H9 (cell line): ENCODE measurements at regions not wholly inside any gene's neighbourhood (a gene's known extent, or its start where the extent isn't known, plus 50 kb on each side); places are given as distances from the start of the nearest gene placed in this dataset.

Experiments
- DNase-seq: peaks from one replicate; pipeline ENCODE4 v3.0.0-alpha.2; 2017
- H2AFZ ChIP-seq: one replicate; pipeline ENCODE4 v1.6.1; 2013; ENCODE audit warnings: mild to moderate bottlenecking, low read length, control low read depth, moderate library complexity
- H2AK5ac ChIP-seq: 2 replicates; pipeline ENCODE4 v1.6.1; 2013; ENCODE audit warnings: low read length, control low read depth, mixed read lengths; ENCODE audit not compliant: insufficient read length
- H2BK120ac ChIP-seq: one replicate; pipeline ENCODE4 v1.6.1; 2013; ENCODE audit warnings: low read depth, mild to moderate bottlenecking, low read length, control low read depth, inconsistent platforms; ENCODE audit not compliant: poor library complexity, severe bottlenecking
- H2BK12ac ChIP-seq: 2 replicates; pipeline ENCODE4 v1.6.1; 2013; ENCODE audit warnings: low read length, control low read depth, mixed read lengths, low read depth; ENCODE audit not compliant: insufficient read length
- H2BK15ac ChIP-seq: 2 replicates; pipeline ENCODE4 v1.6.1; 2013; ENCODE audit warnings: low read depth, low read length, control low read depth
- H2BK20ac ChIP-seq: one replicate; pipeline ENCODE4 v1.6.1; 2013; ENCODE audit warnings: low read depth, mild to moderate bottlenecking, low read length, control low read depth, inconsistent platforms; ENCODE audit not compliant: poor library complexity, severe bottlenecking
- H2BK5ac ChIP-seq: 2 replicates; pipeline ENCODE4 v1.6.1; 2013; ENCODE audit warnings: low read length, control low read depth, mixed read lengths; ENCODE audit not compliant: insufficient read length
- H3K14ac ChIP-seq: 2 replicates; pipeline ENCODE4 v1.6.1; 2013; ENCODE audit warnings: low read length, control low read depth; ENCODE audit not compliant: insufficient read depth
- H3K18ac ChIP-seq: 2 replicates; pipeline ENCODE4 v1.6.1; 2013; ENCODE audit warnings: low read depth, mild to moderate bottlenecking, mixed read lengths, low read length, control low read depth; ENCODE audit not compliant: insufficient read length
- H3K23ac ChIP-seq: 2 replicates; pipeline ENCODE4 v1.6.1; 2013; ENCODE audit warnings: low read length, control low read depth, mixed read lengths, low read depth; ENCODE audit not compliant: insufficient read length
- H3K23me2 ChIP-seq: 2 replicates; pipeline ENCODE4 v1.6.1; 2013; ENCODE audit warnings: low read depth, mild to moderate bottlenecking, mixed read lengths, low read length, control low read depth; ENCODE audit not compliant: insufficient read length, poor library complexity, severe bottlenecking
- H3K27ac ChIP-seq: 2 replicates; pipeline ENCODE4 v1.5.1; 2013; ENCODE audit warnings: low read length, control low read depth, mixed read lengths, low read depth; ENCODE audit not compliant: insufficient read length
- H3K27me3 ChIP-seq: 2 replicates; pipeline ENCODE4 v1.6.1; 2013; ENCODE audit warnings: low read length, control low read depth, inconsistent platforms; ENCODE audit not compliant: insufficient read depth
- H3K4ac ChIP-seq: 2 replicates; pipeline ENCODE4 v1.6.1; 2013; ENCODE audit warnings: low read depth, mild to moderate bottlenecking, control low read depth, inconsistent platforms, low read length, moderate library complexity
- H3K4me1 ChIP-seq: 2 replicates; pipeline ENCODE4 v1.6.1; 2013; ENCODE audit warnings: low read length, control low read depth, inconsistent platforms; ENCODE audit not compliant: insufficient read depth
- H3K4me2 ChIP-seq: 2 replicates; pipeline ENCODE4 v1.6.1; 2013; ENCODE audit warnings: low read length, control low read depth, mixed read lengths; ENCODE audit not compliant: insufficient read length, insufficient read depth
- H3K56ac ChIP-seq: 2 replicates; pipeline ENCODE4 v1.6.1; 2013; ENCODE audit warnings: low read depth, mild to moderate bottlenecking, mixed read lengths, low read length, control low read depth; ENCODE audit not compliant: insufficient read length
- H3K79me1 ChIP-seq: 2 replicates; pipeline ENCODE4 v1.6.1; 2013; ENCODE audit warnings: low read depth, mild to moderate bottlenecking, moderate library complexity, low read length, control low read depth, inconsistent platforms; ENCODE audit not compliant: insufficient read depth, poor library complexity, severe bottlenecking
- H3K79me2 ChIP-seq: 2 replicates; pipeline ENCODE4 v1.6.1; 2013; ENCODE audit warnings: low read length, control low read depth, inconsistent platforms; ENCODE audit not compliant: insufficient read depth
- H3K9ac ChIP-seq: 2 replicates; pipeline ENCODE4 v1.6.1; 2013; ENCODE audit warnings: low read length, control low read depth, mixed read lengths; ENCODE audit not compliant: insufficient read length; ENCODE audit errors: extremely low read depth
- H3K9me3 ChIP-seq: one replicate; pipeline ENCODE4 v1.6.1; 2013; ENCODE audit warnings: low read depth, low read length, inconsistent platforms; ENCODE audit not compliant: control insufficient read depth
- H3T11ph ChIP-seq: one replicate; pipeline ENCODE4 v1.6.1; 2013; ENCODE audit warnings: mild to moderate bottlenecking, low read length, control low read depth, inconsistent platforms
- H4K20me1 ChIP-seq: one replicate; pipeline ENCODE4 v1.6.1; 2013; ENCODE audit not compliant: control insufficient read depth, insufficient read length, insufficient read depth
- H4K5ac ChIP-seq: 2 replicates; pipeline ENCODE4 v1.6.1; 2013; ENCODE audit warnings: low read depth, mild to moderate bottlenecking, mixed read lengths, low read length, control low read depth; ENCODE audit not compliant: insufficient read length
- H4K8ac ChIP-seq: replicated peaks from 2 replicates; pipeline ENCODE4 v1.6.1; 2013; ENCODE audit warnings: low read length, control low read depth, mixed read lengths, low read depth; ENCODE audit not compliant: insufficient read length
- H4K91ac ChIP-seq: 2 replicates; pipeline ENCODE4 v1.6.1; 2013; ENCODE audit warnings: low read depth, mild to moderate bottlenecking, moderate library complexity, mixed read lengths, low read length, control low read depth; ENCODE audit not compliant: insufficient read length
- H3K27ac Mint-ChIP-seq, 3 experiments: 2 replicates in 2 of 3; 3 replicates in 1 of 3; pipeline ENCODE4 v1.8.0; 2020 to 2021; ENCODE audit warnings: mixed read lengths in 3 of 3, mild to moderate bottlenecking in 1 of 3, moderate library complexity in 1 of 3
- H3K27me3 Mint-ChIP-seq: 2 replicates; pipeline ENCODE4 v1.8.0; 2021; ENCODE audit warnings: low read depth, mild to moderate bottlenecking, moderate library complexity, mixed read lengths
- H3K36me3 Mint-ChIP-seq, 3 experiments: 2 replicates in 2 of 3; 3 replicates in 1 of 3; pipeline ENCODE4 v1.8.0; 2020 to 2021; ENCODE audit warnings: low read depth in 3 of 3, mixed read lengths in 3 of 3; ENCODE audit not compliant: insufficient read depth in 1 of 3
- H3K4me1 Mint-ChIP-seq, 2 experiments: 2 replicates each; pipeline ENCODE4 v1.8.0; 2020; ENCODE audit warnings: mixed read lengths in 2 of 2
- H3K4me3 Mint-ChIP-seq, 2 experiments: 2 replicates in 1 of 2; 3 replicates in 1 of 2; pipeline ENCODE4 v1.8.0; 2020 to 2021; ENCODE audit warnings: mild to moderate bottlenecking in 2 of 2, mixed read lengths in 2 of 2, moderate library complexity in 1 of 2
- H3K9me3 Mint-ChIP-seq, 2 experiments: 2 replicates in 1 of 2; 3 replicates in 1 of 2; pipeline ENCODE4 v1.8.0; 2020; ENCODE audit warnings: mild to moderate bottlenecking in 2 of 2, mixed read lengths in 2 of 2, moderate library complexity in 1 of 2
- WGBS: extraction: QIAGEN DNeasy Blood & Tissue Kit; methylation state at CpG from one replicate; pipeline ENCODE4 v1.1.7; 2013; ENCODE audit warnings: missing lambda C conversion rate, low lambda C conversion rate, mixed read lengths; ENCODE audit not compliant: insufficient read length; ENCODE audit errors: extremely low coverage; 5-methylcytosine and 5-hydroxymethylcytosine counted together
- TF ChIP-seq, protein P1 (sequence below): fragments of 200-600 bp; sonication (generic); conservative IDR thresholded peaks from 3 replicates; pipeline ENCODE4 v1.8.0; 2021; ENCODE audit warnings: antibody characterized with exemption, mild to moderate bottlenecking

DNA sequence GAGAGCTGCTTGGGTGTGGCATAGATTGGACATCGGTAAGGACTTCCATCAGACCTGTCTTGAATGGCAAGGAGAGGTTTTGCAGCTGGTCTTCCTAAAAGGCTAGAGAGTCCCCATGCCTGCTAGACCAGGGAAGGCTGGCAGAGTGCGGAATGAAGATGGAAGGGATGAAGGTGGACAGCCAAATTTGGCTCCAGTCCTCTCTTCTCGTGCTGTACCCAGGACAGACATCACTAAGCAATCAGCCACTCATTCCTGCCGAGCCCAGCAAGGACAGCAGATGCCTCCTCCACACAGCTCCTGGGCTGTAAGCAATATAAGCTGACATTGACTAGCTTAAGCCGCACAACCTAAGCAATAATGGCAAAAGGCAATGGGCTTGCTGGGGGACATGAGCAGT is 112.0 kb downstream of the OLFM1 start:
- H2BK12ac ChIP-seq: no peak overlapping the region
- Mint-ChIP-seq H3K27ac (no peak overlapping the region), H3K27me3 (peaks cover 35% of the 10 kb centered on the region), H3K4me1 (peaks cover 29 to 30% of the 10 kb centered on the region in 2 experiments), H3K9me3 (peaks cover 13 to 21% of the 10 kb centered on the region in 2 experiments), H3K36me3 (peaks cover 0 to 13% (median 12%) of the 10 kb centered on the region in 3 experiments; a peak in 6 of 7 replicates), H3K4me3 (0 out of 5 replicates have a peak overlapping the region, but pooled peaks of 1 of the 2 experiments have one; percentile 7)
- TF ChIP-seq, protein P1, sequence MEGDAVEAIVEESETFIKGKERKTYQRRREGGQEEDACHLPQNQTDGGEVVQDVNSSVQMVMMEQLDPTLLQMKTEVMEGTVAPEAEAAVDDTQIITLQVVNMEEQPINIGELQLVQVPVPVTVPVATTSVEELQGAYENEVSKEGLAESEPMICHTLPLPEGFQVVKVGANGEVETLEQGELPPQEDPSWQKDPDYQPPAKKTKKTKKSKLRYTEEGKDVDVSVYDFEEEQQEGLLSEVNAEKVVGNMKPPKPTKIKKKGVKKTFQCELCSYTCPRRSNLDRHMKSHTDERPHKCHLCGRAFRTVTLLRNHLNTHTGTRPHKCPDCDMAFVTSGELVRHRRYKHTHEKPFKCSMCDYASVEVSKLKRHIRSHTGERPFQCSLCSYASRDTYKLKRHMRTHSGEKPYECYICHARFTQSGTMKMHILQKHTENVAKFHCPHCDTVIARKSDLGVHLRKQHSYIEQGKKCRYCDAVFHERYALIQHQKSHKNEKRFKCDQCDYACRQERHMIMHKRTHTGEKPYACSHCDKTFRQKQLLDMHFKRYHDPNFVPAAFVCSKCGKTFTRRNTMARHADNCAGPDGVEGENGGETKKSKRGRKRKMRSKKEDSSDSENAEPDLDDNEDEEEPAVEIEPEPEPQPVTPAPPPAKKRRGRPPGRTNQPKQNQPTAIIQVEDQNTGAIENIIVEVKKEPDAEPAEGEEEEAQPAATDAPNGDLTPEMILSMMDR: no peak
- no peak overlapping the region for H3T11ph ChIP-seq
- no peak overlapping the region for H2BK15ac ChIP-seq
- H3K27me3 ChIP-seq: no peaks in the 10 kb centered on the region
- no peak overlapping the region for H3K14ac ChIP-seq
- H4K5ac ChIP-seq: no peak overlapping the region
- no peak overlapping the region for H2BK5ac ChIP-seq
- H4K91ac ChIP-seq: no peak overlapping the region
- H3K23ac ChIP-seq: no peak overlapping the region
- H2BK20ac ChIP-seq: no peak overlapping the region
- H3K79me1 ChIP-seq: no peaks in the 10 kb centered on the region
- H2AK5ac ChIP-seq: no peak overlapping the region
- no peaks in the 10 kb centered on the region for H3K23me2 ChIP-seq
- H4K8ac ChIP-seq: no peak overlapping the region
- no peak overlapping the region for H3K18ac ChIP-seq
- H3K9ac ChIP-seq: no peak overlapping the region
- H3K56ac ChIP-seq: no peak overlapping the region
- no peaks in the 10 kb centered on the region for H3K9me3 ChIP-seq
- H4K20me1 ChIP-seq: no peaks in the 10 kb centered on the region
- peaks cover 14% of the 10 kb centered on the region; the same call in 1 of the 2 replicates for H3K4me1 ChIP-seq
- no CpG with 5 or more reads among the region's 5 CpGs for WGBS
- DNase-seq: no peak
- H3K4ac ChIP-seq: no peak overlapping the region
- no peak overlapping the region for H2BK120ac ChIP-seq
- no peak overlapping the region for H2AFZ ChIP-seq
- no peak overlapping the region for H3K4me2 ChIP-seq
- no peaks in the 10 kb centered on the region for H3K79me2 ChIP-seq
- H3K27ac ChIP-seq: no peak overlapping the region
